Mesenteric fat pad (tissue), 1 donor: ENCODE measurements at regions not wholly inside any gene's neighbourhood (a gene's known extent, or its start where the extent isn't known, plus 50 kb on each side); places are given as distances from the start of the nearest gene placed in this dataset.
"Not testable (repeated sequence)": the region's sequence is repeated elsewhere in the genome, so short reads cannot be mapped to it uniquely, and the experiment has no call there.

Experiments
- DNase-seq: peaks from one replicate; pipeline ENCODE4 v3.0.0-alpha.2; 2020; ENCODE audit warnings: low spot score
- donor health status: DM: yes; HTN: yes; CAD: no.

- peak; percentile 78 for DNase-seq
Observed at GRCh38 chr22:49660321-49660720, 167.4 kb downstream of the BRD1 start.

GRCh38 chr22:49659924-49660315 is 167.8 kb downstream of the BRD1 start:
- no peak for DNase-seq

- DNase-seq = peak; percentile 79
Observed at GRCh38 chr22:49659281-49659923, 168.3 kb downstream of the BRD1 start.

DNA sequence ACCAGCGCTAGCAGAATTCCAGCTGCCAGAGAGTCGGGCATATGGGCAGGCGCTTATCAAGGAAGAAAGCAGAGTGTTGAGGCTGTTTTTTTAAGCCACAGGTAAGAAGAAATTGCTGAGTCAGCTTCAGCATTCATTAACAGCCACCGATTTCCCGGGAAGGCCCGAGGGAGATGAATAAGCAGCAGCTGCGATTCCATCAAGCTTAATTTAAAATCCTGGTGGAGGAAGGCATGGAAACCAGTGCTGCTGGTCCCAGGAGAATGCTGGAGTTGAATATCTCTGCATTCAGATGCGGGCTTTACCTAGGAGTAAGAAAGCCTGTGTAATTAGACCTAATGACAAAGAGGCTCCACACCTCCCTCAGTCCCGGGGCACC is 168.8 kb downstream of the BRD1 start:
- peak; percentile 57 for DNase-seq

DNA sequence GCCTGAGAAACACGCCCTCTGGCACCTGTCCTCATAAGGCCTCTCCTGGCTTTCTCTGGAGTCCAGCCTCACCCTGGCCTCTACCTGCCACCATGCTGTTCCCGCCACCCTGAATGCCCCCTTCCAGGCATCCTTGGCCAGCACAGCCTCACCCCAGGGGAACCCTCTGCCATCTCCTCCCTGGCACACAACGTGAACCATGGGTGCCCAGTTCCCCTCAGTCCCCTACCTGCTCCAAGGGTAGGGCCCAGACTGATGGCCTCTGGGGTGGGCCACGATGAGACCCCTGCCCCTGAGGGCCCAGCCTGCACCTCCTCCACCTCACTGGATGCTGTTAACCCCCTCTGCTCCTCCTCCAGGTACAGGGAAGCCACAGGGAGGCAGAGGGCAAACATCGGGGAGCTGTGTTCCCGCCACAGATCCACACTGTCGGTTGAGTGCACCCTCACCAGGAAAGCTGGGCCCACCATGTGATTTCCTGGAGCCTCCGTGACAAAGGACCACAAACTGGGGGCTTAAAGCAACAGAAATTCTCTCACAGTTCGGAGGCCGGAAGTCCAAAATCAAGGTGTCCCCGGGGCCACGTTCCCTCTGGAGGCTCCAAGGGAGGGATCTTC is 169.6 kb downstream of the BRD1 start:
- peak; percentile 67 for DNase-seq

- DNase-seq = no peak
Observed at GRCh38 chr22:49657275-49657973, 170.2 kb downstream of the BRD1 start.

DNA sequence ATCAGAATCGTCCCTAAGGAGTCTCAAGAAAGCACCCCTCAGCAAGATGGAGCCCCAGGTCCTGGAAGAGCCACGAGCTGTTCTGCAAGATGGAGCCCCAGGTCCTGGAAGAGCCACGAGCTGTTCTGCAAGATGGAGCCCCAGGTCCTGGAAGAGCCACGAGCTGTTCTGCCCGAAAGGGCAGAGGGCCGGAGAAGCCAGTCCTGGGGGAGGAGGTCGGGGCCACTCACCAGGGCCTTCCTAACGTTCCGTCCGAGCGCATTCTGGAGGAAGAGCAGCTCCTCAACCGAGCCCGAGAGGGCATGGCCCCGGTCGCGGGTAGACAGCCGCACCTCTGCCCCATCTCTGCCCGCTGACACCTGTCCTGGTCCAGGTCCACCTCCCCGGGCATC is 170.8 kb downstream of the BRD1 start:
- not testable (repeated sequence) for DNase-seq

DNA sequence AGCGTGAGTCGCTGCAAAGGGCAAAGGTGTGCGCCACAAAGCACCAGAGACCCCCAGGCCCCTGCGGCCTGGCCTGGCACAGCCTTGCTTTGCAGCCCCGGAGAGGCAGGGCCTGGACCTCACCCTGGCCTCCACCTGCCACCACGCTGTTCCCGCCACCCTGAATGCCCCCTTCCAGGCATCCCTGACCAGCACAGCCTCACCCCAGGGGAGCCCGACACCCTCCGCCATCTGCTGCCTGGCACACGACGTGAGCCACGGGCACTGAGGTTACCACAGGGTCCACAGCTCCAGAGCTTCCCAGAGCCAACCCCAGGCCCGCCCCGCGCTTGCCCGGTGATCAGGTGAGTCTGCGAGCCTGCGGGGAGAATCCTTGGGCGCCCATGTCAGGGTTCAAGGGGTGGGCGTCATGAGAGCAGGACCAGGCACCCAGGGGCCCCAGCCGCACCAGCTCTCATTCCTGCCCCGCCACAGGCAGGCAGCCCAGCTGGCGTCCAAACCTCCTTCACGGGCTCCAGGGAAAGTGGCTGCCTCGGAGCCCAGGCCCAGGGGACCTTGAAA is 171.3 kb downstream of the BRD1 start:
- no peak for DNase-seq

DNA sequence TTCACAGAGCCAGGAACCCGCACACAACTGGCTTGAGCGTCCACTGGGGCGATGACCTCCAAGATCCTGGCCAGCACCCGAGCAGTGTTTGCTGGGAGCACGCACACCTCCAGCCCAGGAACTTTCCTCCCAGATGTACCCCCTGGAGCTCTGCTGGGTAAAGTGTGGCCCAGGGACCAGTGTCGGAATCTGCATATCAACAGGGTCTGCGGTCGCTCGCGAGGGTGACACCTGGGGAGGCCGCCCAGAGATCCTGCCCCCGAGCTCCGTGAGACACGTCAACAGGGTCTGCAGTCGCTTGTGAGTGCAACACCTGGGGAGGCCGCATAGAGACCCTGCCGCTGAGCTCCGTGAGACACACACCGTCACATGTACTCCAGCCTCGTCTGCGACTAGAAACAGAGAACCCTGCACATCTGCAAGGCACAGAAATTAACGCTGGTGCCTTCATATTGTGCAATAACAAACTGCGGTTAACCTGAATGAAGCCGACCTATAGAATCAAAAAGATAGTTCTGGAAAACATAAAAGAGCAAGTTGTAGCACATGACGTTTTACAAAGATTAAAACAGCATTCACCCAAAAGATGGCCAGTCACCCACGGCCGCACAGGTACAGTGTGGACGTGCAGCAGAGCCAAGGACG is 172.4 kb downstream of the BRD1 start:
- no peak for DNase-seq

DNA sequence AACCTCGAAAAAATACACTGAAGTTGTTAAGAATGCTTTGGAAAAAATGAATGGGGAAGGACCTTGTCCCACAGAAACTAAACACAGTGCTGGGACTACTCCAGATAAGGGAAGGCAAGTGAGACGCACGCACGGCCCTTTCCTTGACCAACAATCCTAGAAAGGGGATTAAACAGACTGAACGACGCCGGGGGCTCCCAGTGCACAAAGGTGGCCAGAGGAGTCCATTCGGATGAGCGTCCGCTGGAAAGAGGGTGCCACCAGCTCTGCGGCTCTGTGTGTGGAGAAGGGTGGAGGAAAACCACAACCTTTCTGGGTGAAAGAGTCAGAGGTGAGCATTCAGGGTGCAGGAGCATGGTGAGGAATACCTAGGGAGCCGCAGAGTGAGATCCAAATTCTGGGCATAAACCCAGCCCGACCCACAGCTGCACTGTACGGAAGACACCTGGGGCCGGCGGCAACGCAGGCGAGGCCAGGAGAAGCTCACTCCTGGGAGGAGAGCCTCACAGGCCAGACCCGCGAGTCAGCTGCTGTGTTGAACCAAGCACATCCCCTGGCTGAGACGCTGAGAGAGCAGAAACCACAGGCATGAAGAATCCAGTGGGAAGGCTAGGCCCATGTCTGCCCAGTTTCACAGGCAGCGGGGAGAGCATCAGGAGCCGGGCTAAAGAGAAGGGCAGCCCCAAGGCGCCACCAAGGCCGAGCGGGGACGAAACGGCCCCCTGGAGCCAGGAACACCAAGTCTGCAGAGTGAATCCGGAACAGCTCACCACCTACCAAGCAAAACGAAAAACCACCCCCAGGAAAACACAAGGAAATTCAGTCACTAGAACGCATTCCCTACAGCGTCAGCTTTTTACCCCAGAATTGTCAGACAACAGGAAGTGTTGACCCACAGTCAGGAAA is 177.1 kb downstream of the BRD1 start:
- no peak for DNase-seq

- no peak for DNase-seq
Observed at GRCh38 chr22:49649166-49650068, 178.3 kb downstream of the BRD1 start.

DNA sequence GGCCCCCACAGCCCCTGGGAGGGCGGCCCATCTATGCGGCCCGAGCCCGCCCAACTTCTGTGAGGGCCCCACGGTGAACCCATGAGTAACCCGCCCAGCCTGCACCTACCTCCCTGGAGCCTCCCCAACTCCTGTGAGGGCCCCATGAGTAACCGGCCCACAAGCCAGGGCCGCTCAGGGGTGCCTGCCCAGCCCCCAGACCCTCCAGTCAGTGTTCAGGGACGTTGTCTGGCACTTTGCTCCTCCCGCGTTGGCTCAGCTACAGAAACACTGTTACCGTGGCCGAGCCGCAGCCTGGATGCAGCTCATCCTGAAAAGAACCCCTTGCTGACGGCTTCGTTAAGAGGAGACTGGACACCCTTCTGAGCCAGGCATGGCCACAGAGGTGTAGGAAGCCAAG is 179.6 kb downstream of the BRD1 start:
- no peak for DNase-seq

GRCh38 chr22:49647627-49648026 is 180.0 kb downstream of the BRD1 start:
- no peak for DNase-seq

DNA sequence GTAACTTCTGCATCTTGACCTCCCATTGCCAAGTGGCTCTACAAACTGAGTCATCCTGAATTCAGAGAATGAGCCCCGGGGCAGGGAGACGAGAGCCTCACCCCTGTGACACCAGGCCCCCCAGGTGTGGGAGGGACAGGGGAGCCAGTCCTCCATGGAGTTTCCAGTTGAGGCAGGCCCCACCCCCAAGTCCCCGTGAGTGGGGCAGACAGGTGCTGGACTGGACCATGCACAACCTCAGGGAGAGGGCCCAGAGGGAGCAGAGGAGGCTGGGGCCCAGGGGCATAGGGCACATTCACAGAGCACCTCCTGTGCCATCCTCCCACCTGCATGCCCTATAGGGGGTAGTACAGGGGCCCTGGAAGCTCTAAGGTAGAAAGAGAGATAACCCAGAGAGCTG is 180.8 kb downstream of the BRD1 start:
- DNase-seq = no peak

- no peak for DNase-seq
Observed at GRCh38 chr22:49645791-49646550, 181.7 kb downstream of the BRD1 start.

- no peak for DNase-seq
Observed at GRCh38 chr22:49645257-49645656, 182.4 kb downstream of the BRD1 start.

DNA sequence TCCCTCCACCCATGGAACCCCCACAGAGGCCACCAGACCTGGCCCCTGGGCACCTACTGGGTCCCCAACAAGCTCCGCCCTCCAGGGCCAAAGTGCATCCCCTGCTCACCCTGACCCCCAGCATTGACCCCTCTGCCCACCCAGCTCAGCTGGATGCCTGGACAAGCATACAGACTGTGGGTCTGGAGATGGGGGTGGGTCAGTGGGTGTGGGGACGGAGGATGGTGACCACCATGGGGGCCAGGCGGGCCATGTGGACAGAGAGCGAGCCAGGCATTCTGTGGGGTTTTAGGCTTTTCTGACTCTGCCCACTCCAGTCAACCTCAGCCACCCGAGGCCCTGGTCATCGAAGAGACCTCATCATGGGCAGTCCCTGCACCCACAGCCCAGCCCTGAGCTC is 183.7 kb downstream of the BRD1 start:
- no peak for DNase-seq

DNA sequence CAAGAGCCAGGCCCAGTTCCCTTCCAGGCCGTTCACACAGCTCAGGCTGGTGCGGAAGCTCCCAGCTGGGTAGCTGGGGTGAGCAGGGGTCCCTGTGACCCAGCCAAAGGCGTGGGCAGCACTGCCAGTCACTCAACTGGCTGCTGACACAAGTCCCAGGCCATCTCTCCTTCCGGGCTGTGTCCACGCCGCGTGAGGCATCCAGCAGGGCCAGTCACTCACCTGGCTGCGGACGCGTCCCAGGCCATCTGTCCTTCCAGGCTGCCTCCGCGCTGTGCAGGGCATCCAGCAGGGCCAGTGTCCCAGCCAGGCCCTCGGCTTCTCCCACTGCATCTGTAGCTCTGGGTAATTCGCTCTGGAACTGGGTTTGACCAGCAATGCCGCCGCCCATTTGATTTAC is 184.2 kb downstream of the BRD1 start:
- DNase-seq = no peak

- DNase-seq = no peak
Observed at GRCh38 chr22:49642741-49643140, 184.9 kb downstream of the BRD1 start.
